OCI-LY1 (cell line): ENCODE measurements at regions not wholly inside any gene's neighbourhood (a gene's known extent, or its start where the extent isn't known, plus 50 kb on each side); places are given as distances from the start of the nearest gene placed in this dataset.
A peak's percentile ranks its signal among the peaks of the same experiment; 100 is the strongest.

ENCODE experiments used
- H2AFZ ChIP-seq: fragments of 200-600 bp; sonication (generic), shearing (Covaris generic); 2 replicates; pipeline ENCODE4 v1.6.0; 2014; ENCODE audit warnings: antibody characterized with exemption, mild to moderate bottlenecking, low read length
- H3F3A ChIP-seq: fragments of 200-600 bp; sonication (generic), shearing (Covaris generic); 2 replicates; pipeline ENCODE4 v1.6.0; 2014; ENCODE audit warnings: mild to moderate bottlenecking, antibody characterized with exemption, low read length, moderate library complexity; ENCODE audit not compliant: insufficient read depth
- H3K27ac ChIP-seq: fragments of 200-600 bp; sonication (generic); 2 replicates; pipeline ENCODE4 v1.5.1; 2014; ENCODE audit warnings: low read length, mixed run types, mild to moderate bottlenecking, low read depth; ENCODE audit not compliant: poor library complexity, severe bottlenecking
- H3K27me3 ChIP-seq: fragments of 200-600 bp; sonication (generic); 2 replicates; pipeline ENCODE4 v1.6.0; 2014; ENCODE audit warnings: antibody characterized with exemption, mild to moderate bottlenecking, low read length, moderate library complexity; ENCODE audit not compliant: insufficient read depth
- H3K36me3 ChIP-seq: fragments of 200-600 bp; sonication (generic); 2 replicates; pipeline ENCODE4 v1.6.1; 2014; ENCODE audit warnings: mild to moderate bottlenecking, antibody characterized with exemption, low read length, moderate library complexity, mixed read lengths; ENCODE audit not compliant: insufficient read depth
- H3K4me1 ChIP-seq: fragments of 200-600 bp; sonication (generic); 2 replicates; pipeline ENCODE4 v1.5.1; 2014; ENCODE audit warnings: mild to moderate bottlenecking, low read length, moderate library complexity; ENCODE audit not compliant: insufficient read depth, severe bottlenecking
- H3K4me2 ChIP-seq: fragments of 200-600 bp; sonication (generic), shearing (Covaris generic); 2 replicates; pipeline ENCODE4 v1.6.1; 2014; ENCODE audit warnings: low read length
- H3K4me3 ChIP-seq: fragments of 200-600 bp; sonication (generic); 2 replicates; pipeline ENCODE4 v1.5.1; 2014; ENCODE audit warnings: low read length, low read depth, mild to moderate bottlenecking, mixed read lengths; ENCODE audit not compliant: poor library complexity, severe bottlenecking
- H3K79me2 ChIP-seq: fragments of 200-600 bp; shearing (Covaris generic); 2 replicates; pipeline ENCODE4 v1.6.1; 2016; ENCODE audit warnings: mixed run types, low read length, mixed read lengths; ENCODE audit not compliant: insufficient read depth
- H3K9ac ChIP-seq: fragments of 200-600 bp; sonication (generic), shearing (Covaris generic); 2 replicates; pipeline ENCODE4 v1.6.1; 2014; ENCODE audit warnings: mild to moderate bottlenecking, low read length, mixed read lengths
- H3K9me2 ChIP-seq: fragments of 200-600 bp; sonication (generic), shearing (Covaris generic); 2 replicates; pipeline ENCODE4 v1.6.1; 2014; ENCODE audit warnings: low read depth, mild to moderate bottlenecking, low read length, mixed read lengths
- H3K9me3 ChIP-seq: fragments of 200-600 bp; shearing (Covaris generic); 2 replicates; pipeline ENCODE4 v1.6.1; 2014; ENCODE audit warnings: low read length, mixed read lengths
- H4K20me1 ChIP-seq: fragments of 200-600 bp; sonication (generic), shearing (Covaris generic); 2 replicates; pipeline ENCODE4 v1.6.0; 2016; ENCODE audit warnings: mild to moderate bottlenecking, low read length; ENCODE audit not compliant: insufficient read depth
- CTCF ChIP-seq: fragments of 200-600 bp; sonication (generic), shearing (Covaris generic); IDR thresholded peaks from 2 replicates; pipeline ENCODE4 v1.5.1; 2017; ENCODE audit warnings: mild to moderate bottlenecking, antibody characterized with exemption, low read length, moderate library complexity, mixed read lengths
- EZH2 ChIP-seq: fragments of 200-600 bp; sonication (generic), shearing (Covaris generic); IDR thresholded peaks from 2 replicates; pipeline ENCODE4 v1.8.0; 2017; ENCODE audit warnings: borderline replicate concordance, mixed run types, mild to moderate bottlenecking, antibody characterized with exemption, low read length, moderate library complexity, mixed read lengths

GRCh38 chr19:32223106-32223505 is 122.3 kb upstream of the ZNF507 start:
- H3K27me3 ChIP-seq: no peaks in the 10 kb centered on the region
- H3K4me1 ChIP-seq: no peaks in the 10 kb centered on the region
- H3K4me2 ChIP-seq: no peak overlapping the region
- no peak overlapping the region for H3K9ac ChIP-seq
- no peak overlapping the region for H3K4me3 ChIP-seq
- no peak overlapping the region for H3K27ac ChIP-seq
- no peak for TF ChIP-seq EZH2
- no peak for TF ChIP-seq CTCF
- no peaks in the 10 kb centered on the region for H3F3A ChIP-seq
- H3K9me3 ChIP-seq: no peaks in the 10 kb centered on the region
- no peaks in the 10 kb centered on the region for H4K20me1 ChIP-seq
- no peak overlapping the region for H2AFZ ChIP-seq
- no peaks in the 10 kb centered on the region for H3K9me2 ChIP-seq
- H3K79me2 ChIP-seq: no peaks in the 10 kb centered on the region
- no peaks in the 10 kb centered on the region for H3K36me3 ChIP-seq

- Histone ChIP-seq H3K9me2 (no peaks in the 10 kb centered on the region), H3K9ac (no peak overlapping the region), H3K4me3 (no peak overlapping the region), H3K36me3 (no peaks in the 10 kb centered on the region), H3K4me1 (no peaks in the 10 kb centered on the region), H3K27ac (no peak overlapping the region), H3K79me2 (no peaks in the 10 kb centered on the region), H4K20me1 (no peaks in the 10 kb centered on the region), H3F3A (no peaks in the 10 kb centered on the region), H3K9me3 (no peaks in the 10 kb centered on the region), H2AFZ (no peak overlapping the region), H3K4me2 (no peak overlapping the region), H3K27me3 (no peaks in the 10 kb centered on the region)
- TF ChIP-seq EZH2: no peak
Measured at GRCh38 chr19:32223595-32224370, 121.6 kb upstream of the ZNF507 start.

GRCh38 chr19:32224371-32225244 is 120.8 kb upstream of the ZNF507 start:
- Histone ChIP-seq H2AFZ (no peak overlapping the region), H3K9me2 (no peaks in the 10 kb centered on the region), H3K79me2 (no peaks in the 10 kb centered on the region), H3F3A (no peaks in the 10 kb centered on the region), H3K4me2 (no peak overlapping the region), H3K36me3 (no peaks in the 10 kb centered on the region), H3K27ac (no peak overlapping the region), H3K9me3 (no peaks in the 10 kb centered on the region), H3K27me3 (no peaks in the 10 kb centered on the region), H4K20me1 (no peaks in the 10 kb centered on the region), H3K4me1 (no peaks in the 10 kb centered on the region), H3K4me3 (no peak overlapping the region), H3K9ac (no peak overlapping the region)
- TF ChIP-seq EZH2 (no peak), CTCF (peak; percentile 96)
